GM12875 (cell line): ENCODE measurements at regions not wholly inside any gene's neighbourhood (a gene's known extent, or its start where the extent isn't known, plus 50 kb on each side); places are given as distances from the start of the nearest gene placed in this dataset.

ENCODE experiments used
- H3K4me3 ChIP-seq: one replicate; pipeline ENCODE4 v1.5.1; 2011; ENCODE audit warnings: low read depth, low read length, control low read depth
- CTCF ChIP-seq: IDR thresholded peaks from 2 replicates; pipeline ENCODE4 v1.5.1; 2011; ENCODE audit warnings: low read depth, mild to moderate bottlenecking, control low read depth, inconsistent platforms, low read length, moderate library complexity, borderline replicate concordance; ENCODE audit not compliant: insufficient read depth

DNA sequence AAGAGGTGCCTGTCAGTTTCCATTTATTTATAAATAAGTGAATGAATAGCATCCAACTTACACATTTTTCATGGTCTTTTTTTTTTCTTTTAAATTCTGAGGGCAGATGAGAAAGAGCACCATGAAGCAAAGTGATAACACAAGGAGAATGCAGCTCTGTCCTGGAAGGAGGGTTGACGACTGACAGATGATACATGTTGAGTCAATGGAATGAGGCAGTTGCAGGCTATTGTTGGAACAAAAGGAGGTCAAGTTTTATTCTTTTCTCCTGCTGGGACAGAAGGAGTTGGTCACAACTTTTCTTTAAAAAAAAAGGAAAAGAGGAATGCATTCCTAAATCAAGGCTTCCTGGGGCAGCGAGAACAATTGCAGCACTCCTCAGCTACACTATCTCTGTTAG lies 119.9 kb upstream of the PLEKHG7 start:
- no peak for TF ChIP-seq CTCF
- H3K4me3 ChIP-seq: no peak overlapping the region

DNA sequence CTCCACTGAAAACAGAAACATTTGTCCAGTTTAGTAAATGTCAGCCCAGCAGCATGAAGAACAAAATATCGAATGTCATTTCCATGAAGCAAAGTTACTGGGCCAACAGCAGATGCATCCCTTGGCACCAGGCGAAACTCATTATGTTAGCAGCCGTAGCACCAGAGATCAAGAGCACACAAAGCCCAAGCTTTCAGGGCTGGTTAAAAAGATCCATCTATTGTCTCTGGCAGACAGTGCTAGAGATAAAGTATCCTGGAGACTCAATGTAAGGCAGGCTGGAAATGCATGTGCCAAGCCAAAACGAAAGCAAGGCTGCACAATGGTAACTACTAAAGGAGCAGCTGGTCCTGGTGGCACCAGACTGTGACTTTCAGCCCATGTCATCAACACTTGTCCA lies 120.3 kb upstream of the PLEKHG7 start:
- TF ChIP-seq CTCF: no peak
- H3K4me3 ChIP-seq: no peak overlapping the region

DNA sequence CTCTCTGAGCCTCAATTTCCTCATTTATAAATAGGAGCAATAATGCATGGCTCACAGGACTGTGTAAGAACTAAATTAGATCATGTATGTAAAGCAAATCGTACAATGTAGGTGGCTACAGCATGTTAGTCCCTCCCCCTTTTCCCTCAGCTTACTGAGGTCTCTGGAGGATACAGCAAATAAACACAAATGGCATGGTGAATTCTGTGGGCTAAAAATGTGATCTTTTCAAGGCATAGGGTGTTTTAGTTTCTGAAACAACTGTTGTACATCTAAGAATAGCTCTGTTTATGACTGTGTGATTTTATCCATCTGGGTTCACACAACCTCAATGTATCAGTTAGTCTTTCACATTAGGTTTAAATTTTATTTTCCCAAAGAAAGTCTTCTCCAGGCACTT lies 121.2 kb upstream of the PLEKHG7 start:
- no peak for TF ChIP-seq CTCF
- H3K4me3 ChIP-seq: no peak overlapping the region

GRCh38 chr12:92574911-92575570 lies 127.7 kb upstream of the PLEKHG7 start:
- no peak overlapping the region for H3K4me3 ChIP-seq
- TF ChIP-seq CTCF: no peak

DNA sequence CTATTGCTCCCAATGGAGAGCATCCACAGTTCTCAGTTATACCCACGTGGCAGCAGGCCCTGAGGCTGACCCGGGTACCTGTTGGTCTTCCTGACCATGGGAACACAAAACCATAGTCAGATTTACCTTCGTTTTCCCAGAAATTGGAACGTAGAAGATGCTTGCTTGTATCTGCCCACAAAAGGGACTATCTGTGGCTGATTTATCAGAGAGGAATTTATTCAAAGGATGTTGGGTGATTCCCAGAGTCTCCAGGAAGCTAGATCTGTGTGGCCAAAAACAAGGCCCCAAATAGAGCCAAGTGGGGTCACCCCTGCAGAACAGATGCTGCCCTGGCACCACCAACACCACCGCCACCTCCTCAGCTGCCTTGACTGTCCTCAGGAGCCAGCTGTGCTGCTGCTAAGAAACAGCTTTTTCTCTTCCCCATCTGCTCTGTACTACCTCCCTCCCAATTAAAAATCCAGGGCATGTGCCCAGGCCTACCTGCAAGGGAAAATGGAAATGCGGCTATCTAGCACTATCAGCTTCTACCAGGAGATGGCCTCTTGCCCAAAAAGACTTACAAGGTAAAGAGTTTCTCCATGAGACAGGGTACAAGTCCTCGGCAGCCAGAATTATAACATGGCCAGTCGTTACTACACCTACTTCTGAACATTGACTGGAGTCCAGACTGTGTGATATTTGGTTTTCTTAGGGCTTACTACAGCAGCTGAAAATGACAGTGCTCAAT lies 128.6 kb upstream of the PLEKHG7 start:
- H3K4me3 ChIP-seq: no peak overlapping the region
- peak; percentile 34; the same call in 1 of the 2 replicates for TF ChIP-seq CTCF

- no peak for TF ChIP-seq CTCF
Observed at GRCh38 chr12:92573104-92573503, 129.7 kb upstream of the PLEKHG7 start.

More at GRCh38 chr12:92573104-92573503, 129.7 kb upstream of the PLEKHG7 start:
- H3K4me3 ChIP-seq: no peak overlapping the region
